ENCODE measurements at regions not wholly inside any gene's neighbourhood (a gene's known extent, or its start where the extent isn't known, plus 50 kb on each side); places are given as distances from the start of the nearest gene placed in this dataset.

DNA sequence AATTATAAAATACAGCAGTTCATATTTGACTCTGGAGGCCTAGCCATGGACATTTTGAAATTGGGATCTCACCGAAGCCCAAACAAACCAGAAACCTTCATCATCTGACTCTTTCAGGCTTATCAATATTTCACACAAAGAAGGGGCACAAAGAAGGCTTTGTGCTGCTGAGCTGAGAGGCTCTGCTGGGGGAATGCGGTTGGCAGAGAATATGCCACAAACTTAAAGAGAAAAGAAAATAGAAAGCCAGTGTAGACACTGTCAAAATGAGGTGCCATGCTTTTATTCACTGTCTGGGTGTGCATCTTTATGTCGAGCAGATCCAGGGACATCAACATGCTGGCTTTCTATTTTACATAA, 162.6 kb downstream of the QPCT start:
- H3K4me3 ChIP-seq: peak overlapping the region in 1 of 12 donors; percentile 9
- DNase-seq (no peak), ATAC-seq (peak in 2 of 4 donors; percentile 25 to 26)
- WGBS, 4 donors: 45 to 49% (median 46%) methylated on average over 3 of the region's 3 CpGs
- intact Hi-C loops (cut with DNase I): no loop called here
- TF ChIP-seq, protein P1, sequence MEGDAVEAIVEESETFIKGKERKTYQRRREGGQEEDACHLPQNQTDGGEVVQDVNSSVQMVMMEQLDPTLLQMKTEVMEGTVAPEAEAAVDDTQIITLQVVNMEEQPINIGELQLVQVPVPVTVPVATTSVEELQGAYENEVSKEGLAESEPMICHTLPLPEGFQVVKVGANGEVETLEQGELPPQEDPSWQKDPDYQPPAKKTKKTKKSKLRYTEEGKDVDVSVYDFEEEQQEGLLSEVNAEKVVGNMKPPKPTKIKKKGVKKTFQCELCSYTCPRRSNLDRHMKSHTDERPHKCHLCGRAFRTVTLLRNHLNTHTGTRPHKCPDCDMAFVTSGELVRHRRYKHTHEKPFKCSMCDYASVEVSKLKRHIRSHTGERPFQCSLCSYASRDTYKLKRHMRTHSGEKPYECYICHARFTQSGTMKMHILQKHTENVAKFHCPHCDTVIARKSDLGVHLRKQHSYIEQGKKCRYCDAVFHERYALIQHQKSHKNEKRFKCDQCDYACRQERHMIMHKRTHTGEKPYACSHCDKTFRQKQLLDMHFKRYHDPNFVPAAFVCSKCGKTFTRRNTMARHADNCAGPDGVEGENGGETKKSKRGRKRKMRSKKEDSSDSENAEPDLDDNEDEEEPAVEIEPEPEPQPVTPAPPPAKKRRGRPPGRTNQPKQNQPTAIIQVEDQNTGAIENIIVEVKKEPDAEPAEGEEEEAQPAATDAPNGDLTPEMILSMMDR (IDR thresholded peaks at IDR 0.05): no peak
- no peak for TF ChIP-seq POLR2A (IDR thresholded peaks at IDR 0.05)
- H3K27ac ChIP-seq: peak overlapping the region; percentile 61 to 92 (median 85)
- no peaks in the 10 kb centered on the region for H3K27me3 ChIP-seq
- no peaks in the 10 kb centered on the region for H3K9me3 ChIP-seq
- peaks cover 0 to 29% (median 16%) of the 10 kb centered on the region in 12 donors for H3K4me1 ChIP-seq
- H3K36me3 ChIP-seq: no peaks in the 10 kb centered on the region

DNA sequence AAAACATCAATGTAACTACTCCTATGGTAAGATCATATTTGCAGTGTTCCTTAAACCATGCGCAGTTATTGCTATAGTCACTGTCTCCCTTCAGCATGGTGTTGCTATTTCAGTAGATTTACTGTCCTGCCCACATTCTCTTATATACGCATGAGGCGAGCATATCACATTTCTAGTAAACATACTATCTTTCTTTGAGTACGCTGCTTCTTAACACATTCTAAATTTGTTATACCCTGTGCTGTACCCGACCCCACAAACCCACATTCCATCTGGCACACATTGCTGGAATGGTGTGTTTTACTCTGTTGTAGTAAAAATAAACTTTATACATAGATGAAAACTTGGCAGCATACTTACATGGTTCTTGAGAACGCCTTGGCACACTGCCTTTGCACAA, 163.3 kb downstream of the QPCT start:
- Histone ChIP-seq H3K4me1 (peaks cover 0 to 29% (median 16%) of the 10 kb centered on the region in 12 donors), H3K27ac (peak overlapping the region; percentile 61 to 92 (median 85)), H3K27me3 (no peaks in the 10 kb centered on the region), H3K4me3 (no peak overlapping the region), H3K9me3 (no peaks in the 10 kb centered on the region), H3K36me3 (no peaks in the 10 kb centered on the region)
- no peak for TF ChIP-seq POLR2A (IDR thresholded peaks at IDR 0.05)
- TF ChIP-seq, protein P1 (IDR thresholded peaks at IDR 0.05): no peak
- 47 to 61% (median 52%) methylated on average over 6 of the region's 6 CpGs for WGBS, 4 donors
- ATAC-seq: peak; percentile 52 to 71 (median 62)
- intact Hi-C loops (cut with DNase I): no loop called here
- no peak for DNase-seq

DNA sequence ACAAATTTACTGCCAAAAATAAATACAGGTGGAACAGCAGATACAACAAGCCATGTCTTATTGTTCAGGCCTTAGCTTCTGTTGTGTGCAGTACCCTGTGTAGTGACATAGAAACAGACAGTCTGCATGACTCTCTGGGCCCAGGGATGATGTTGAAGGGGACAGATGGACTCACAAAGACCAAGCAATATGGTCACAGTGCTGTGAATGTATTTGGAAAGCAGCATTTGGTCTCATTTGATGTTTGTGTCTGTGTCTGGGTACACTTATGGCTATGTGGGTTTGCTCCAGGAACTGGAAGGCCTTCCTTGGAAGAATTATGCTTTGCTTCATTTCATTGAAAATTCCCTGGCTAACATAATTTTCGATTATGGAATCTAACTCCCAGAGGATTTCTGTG, 158.5 kb downstream of the CDC42EP3 start:
- DNase-seq: no peak
- Histone ChIP-seq H3K27me3 (no peaks in the 10 kb centered on the region), H3K27ac (no peak overlapping the region), H3K36me3 (no peaks in the 10 kb centered on the region), H3K4me3 (no peak overlapping the region), H3K4me1 (peaks cover 0 to 4% (median 0%) of the 10 kb centered on the region in 12 donors), H3K9me3 (no peaks in the 10 kb centered on the region)
- 48 to 77% (median 73%) methylated on average over 1 of the region's 1 CpG for WGBS, 4 donors
- no peak for TF ChIP-seq POLR2A (IDR thresholded peaks at IDR 0.05)
- TF ChIP-seq, protein P1 (IDR thresholded peaks at IDR 0.05): no peak
- ATAC-seq: no peak
- intact Hi-C loops (cut with DNase I): no loop called here

DNA sequence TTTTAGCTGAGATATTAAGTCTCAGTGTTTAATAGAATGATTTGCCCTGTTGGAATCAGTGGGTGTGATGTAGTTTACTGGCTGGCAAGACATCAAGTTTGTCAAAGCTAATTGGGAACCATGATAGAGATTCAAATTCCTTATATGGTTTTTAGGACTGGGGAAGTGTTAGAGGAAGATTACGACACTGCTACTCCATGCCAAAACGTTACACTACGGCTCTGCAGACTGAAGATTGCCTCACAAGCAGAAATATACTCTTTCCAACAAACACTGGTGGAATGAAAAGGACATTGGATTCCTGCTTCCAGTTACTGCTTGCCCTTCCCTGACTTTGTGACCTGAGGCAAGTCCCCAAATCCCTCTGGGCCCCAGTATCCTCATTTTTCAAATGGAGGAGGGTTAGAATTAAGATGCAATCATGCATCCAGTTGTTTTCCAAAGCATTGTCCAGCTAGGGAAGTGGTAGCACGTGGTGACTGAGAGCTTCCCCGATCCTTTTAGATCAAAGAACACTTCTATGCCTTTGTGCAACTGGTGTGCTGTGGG, 147.6 kb downstream of the CDC42EP3 start:
- DNase-seq (peak in 4 of 5 donors; percentile 43 to 61 (median 51)), ATAC-seq (peak; percentile 90 to 98 (median 97))
- Histone ChIP-seq H3K36me3 (no peaks in the 10 kb centered on the region), H3K4me3 (no peak overlapping the region), H3K4me1 (peaks cover 0 to 33% (median 22%) of the 10 kb centered on the region in 12 donors), H3K9me3 (no peaks in the 10 kb centered on the region), H3K27ac (peak overlapping the region; percentile 1 to 89 (median 68)), H3K27me3 (no peaks in the 10 kb centered on the region)
- TF ChIP-seq, protein P1 (IDR thresholded peaks at IDR 0.05): no peak
- no peak for TF ChIP-seq POLR2A (IDR thresholded peaks at IDR 0.05)
- WGBS, 4 donors: 4 to 10% (median 7%) methylated on average over 5 of the region's 5 CpGs
- intact Hi-C loops (cut with DNase I): loop anchor here in 2 of 10 donors (5.0 to 10.0 kb wide), 3 partner anchors 101 to 131 kb away; no protein-coding TSS in a partner anchor
